ENCODE measurements at regions not wholly inside any gene's neighbourhood (a gene's known extent, or its start where the extent isn't known, plus 50 kb on each side); places are given as distances from the start of the nearest gene placed in this dataset.

GRCh38 chr6:7042654-7043545 lies 64.9 kb upstream of the RREB1 start (continued):
- no peak for TF ChIP-seq CTCF (IDR thresholded peaks at IDR 0.05; ENCODE audit: low read depth, low read length, missing input control)
- TF ChIP-seq HNF4G (IDR thresholded peaks at IDR 0.05): peak; percentile 99
- TF ChIP-seq MAX (IDR thresholded peaks at IDR 0.05): peak; percentile 97
- TF ChIP-seq NR2F2 (IDR thresholded peaks at IDR 0.05): peak; percentile 72
- TF ChIP-seq FOXA1 (IDR thresholded peaks at IDR 0.05): peak; percentile 64
- TF ChIP-seq SP1 (IDR thresholded peaks at IDR 0.05): peak; percentile 98
- TF ChIP-seq EGR1 (IDR thresholded peaks at IDR 0.05; ENCODE audit: low read depth in 2 of 2): peak; percentile 56 to 80

GRCh38 chr6:7045331-7045730 lies 62.4 kb upstream of the RREB1 start:
- Histone ChIP-seq H3K27me3 (ENCODE audit: control insufficient read depth in 4 of 4, insufficient read depth in 4 of 4, low read length in 3 of 4) (no peaks in the 10 kb centered on the region), H3K9me3 (ENCODE audit: control insufficient read depth in 4 of 4, low read length in 3 of 4) (no peaks in the 10 kb centered on the region)

More at GRCh38 chr6:7045331-7045730, 62.4 kb upstream of the RREB1 start:
- Histone ChIP-seq H3K4me3 (ENCODE audit: low read depth in 1 of 3, low read length in 3 of 3) (no peak overlapping the region), H3K9ac (ENCODE audit: low read depth in 1 of 2, low read length in 2 of 2) (no peak overlapping the region), H3K27ac (ENCODE audit: low read depth in 1 of 2, low read length in 2 of 2) (no peak overlapping the region), H3K4me1 (ENCODE audit: control insufficient read depth in 4 of 4, insufficient read depth in 4 of 4, low read length in 3 of 4) (peaks cover 10 to 27% (median 15%) of the 10 kb centered on the region in 4 donors), H3K36me3 (ENCODE audit: control insufficient read depth in 4 of 4, insufficient read depth in 3 of 4, low read depth in 1 of 4, low read length in 3 of 4) (no peaks in the 10 kb centered on the region)
- TF ChIP-seq EGR1 (IDR thresholded peaks at IDR 0.05; ENCODE audit: low read depth in 2 of 2) (no peak), MAX (IDR thresholded peaks at IDR 0.05) (no peak), FOXA2 (IDR thresholded peaks at IDR 0.05) (no peak), NR2F2 (IDR thresholded peaks at IDR 0.05) (no peak), REST (IDR thresholded peaks at IDR 0.05) (no peak), CTCF (IDR thresholded peaks at IDR 0.05; ENCODE audit: low read depth, low read length, missing input control) (no peak)
- 98% methylated on average over 4 of the region's 4 CpGs for WGBS
- no peak for DNase-seq (ENCODE audit: low spot score)

Data from liver (tissue), 8 donors.